NCI-H2196 (cell line): ENCODE measurements at regions not wholly inside any gene's neighbourhood (a gene's known extent, or its start where the extent isn't known, plus 50 kb on each side); places are given as distances from the start of the nearest gene placed in this dataset.
"Not testable (repeated sequence)": the region's sequence is repeated elsewhere in the genome, so short reads cannot be mapped to it uniquely, and the experiment has no call there.

Experiments
- DNase-seq: peaks from one replicate; lab custom pipeline; 2025; ENCODE audit not compliant: unreplicated experiment; lab: John Stamatoyannopoulos, UW

- not testable (repeated sequence) for DNase-seq
These were observed 72.4 kb downstream of the HNRNPD start for GRCh38 chr4:82301390-82301789.

- no peak for DNase-seq
These were observed 80.5 kb downstream of the HNRNPD start for GRCh38 chr4:82293304-82293703.

- DNase-seq, result no peak
These were observed 86.1 kb downstream of the HNRNPD start for GRCh38 chr4:82287720-82288119.

GRCh38 chr4:82284858-82285805 lies 88.7 kb downstream of the HNRNPD start:
- DNase-seq, result peak; percentile 92

GRCh38 chr4:82284475-82284857 lies 89.3 kb downstream of the HNRNPD start:
- no peak for DNase-seq

GRCh38 chr4:82282875-82283274 lies 90.9 kb downstream of the HNRNPD start:
- DNase-seq, result no peak

DNA sequence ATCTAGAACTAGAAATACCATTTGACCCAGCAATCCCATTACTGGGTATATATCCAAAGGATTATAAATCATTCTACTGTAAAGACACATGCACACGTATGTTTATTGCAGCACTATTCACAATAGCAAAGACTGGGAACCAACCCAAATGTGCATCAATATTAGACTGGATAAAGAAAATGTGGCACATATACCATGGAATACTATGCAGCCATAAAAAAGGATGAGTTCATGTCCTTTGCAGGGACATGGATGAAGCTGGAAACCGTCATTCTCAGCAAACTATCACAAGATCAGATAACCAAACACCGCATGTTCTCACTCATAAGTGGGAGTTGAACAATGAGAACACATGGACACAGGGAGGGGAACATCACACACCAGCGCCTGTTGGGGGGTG lies 94.2 kb downstream of the HNRNPD start:
- DNase-seq, result not testable (repeated sequence)

- DNase-seq, result no peak
These were observed 97.5 kb downstream of the HNRNPD start for GRCh38 chr4:82276332-82276640.

DNA sequence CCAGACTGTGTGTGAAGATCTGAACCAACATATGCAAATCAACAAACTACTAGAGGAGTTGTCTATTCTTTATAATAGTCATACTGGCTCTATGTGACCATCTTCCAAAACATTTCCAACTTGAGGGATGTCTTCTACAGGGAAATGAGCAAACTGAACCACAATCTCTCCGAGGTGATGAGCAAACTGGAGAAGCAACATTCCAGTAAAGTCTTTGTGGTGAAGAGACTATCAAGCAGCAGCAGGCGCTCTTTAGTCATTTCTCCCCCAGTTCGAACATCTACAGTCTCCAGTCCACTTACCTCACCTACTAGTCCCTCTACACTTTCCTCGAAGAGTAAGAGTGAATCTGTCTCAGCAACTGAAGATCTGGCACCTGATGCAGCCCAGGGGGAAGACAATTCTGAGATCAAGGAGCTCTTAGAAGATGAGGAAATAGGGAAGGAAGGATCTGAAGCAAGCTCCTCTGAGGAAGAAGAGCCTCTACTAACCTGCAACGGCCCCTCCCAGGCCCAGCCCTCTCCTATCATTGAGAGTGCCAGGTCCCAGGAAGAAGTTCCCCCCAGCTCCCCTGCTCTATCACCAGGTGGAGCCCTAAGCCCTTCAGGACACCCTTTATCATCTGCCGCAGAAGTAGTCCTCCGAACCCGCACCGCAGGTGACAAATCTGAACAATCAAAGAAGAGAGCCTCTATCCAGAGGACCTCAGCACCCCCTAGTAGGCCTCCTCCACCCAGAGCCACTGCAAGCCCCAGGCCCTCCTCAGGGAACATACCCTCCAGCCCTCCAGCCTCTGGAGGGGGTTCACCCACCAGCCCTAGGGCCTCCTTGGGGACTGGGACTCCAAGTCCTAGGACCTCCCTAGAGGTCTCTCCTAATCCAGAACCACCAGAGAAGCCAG lies 98.1 kb downstream of the HNRNPD start:
- no peak for DNase-seq

- not testable (repeated sequence) for DNase-seq
These were observed 99.1 kb downstream of the HNRNPD start for GRCh38 chr4:82274700-82275099.

- not testable (repeated sequence) for DNase-seq
These were observed 101.3 kb downstream of the HNRNPD start for GRCh38 chr4:82272523-82272922.

GRCh38 chr4:82271915-82272480 lies 101.8 kb downstream of the HNRNPD start:
- DNase-seq, result not testable (repeated sequence)

- no peak for DNase-seq
These were observed 105.0 kb downstream of the HNRNPD start for GRCh38 chr4:82268826-82269193.

DNA sequence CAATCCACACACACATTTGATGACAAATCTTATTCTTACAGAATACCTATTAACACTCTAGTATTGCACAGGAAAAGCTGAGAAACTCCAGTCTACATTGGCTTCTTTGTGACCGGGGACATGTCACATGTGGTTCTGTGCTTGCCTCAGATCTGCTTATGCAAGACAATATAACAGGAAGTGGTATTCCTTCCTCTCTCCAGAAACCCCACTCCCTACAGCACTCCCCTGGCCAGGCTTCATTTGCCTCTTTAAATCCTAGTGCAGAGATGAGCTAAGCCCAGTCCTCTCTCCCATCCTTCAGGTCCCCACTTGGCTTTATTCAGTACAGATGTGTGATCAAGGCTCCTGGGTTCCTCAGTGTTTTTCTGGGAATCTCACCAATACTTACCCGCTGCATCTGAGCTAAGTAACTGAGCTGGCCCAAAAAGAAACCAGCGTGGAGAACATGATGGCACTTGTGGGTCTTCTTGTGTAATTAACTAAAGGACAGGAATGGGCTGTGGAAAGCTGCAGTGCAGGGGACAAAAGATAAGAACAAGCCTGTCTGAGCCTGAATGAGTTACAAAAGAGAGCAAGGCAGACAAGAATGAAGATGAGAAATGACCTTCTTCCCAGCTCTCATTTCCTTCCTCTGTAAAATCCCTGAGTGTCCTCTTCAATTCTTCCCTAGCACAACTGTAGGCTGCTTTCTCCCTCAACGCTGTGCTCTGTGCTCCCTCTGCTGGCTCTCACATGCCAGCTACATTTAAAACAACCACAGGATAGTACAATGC lies 105.6 kb downstream of the HNRNPD start:
- peak; percentile 34 for DNase-seq

- no peak for DNase-seq
These were observed 106.3 kb downstream of the HNRNPD start for GRCh38 chr4:82267506-82267905.

DNA sequence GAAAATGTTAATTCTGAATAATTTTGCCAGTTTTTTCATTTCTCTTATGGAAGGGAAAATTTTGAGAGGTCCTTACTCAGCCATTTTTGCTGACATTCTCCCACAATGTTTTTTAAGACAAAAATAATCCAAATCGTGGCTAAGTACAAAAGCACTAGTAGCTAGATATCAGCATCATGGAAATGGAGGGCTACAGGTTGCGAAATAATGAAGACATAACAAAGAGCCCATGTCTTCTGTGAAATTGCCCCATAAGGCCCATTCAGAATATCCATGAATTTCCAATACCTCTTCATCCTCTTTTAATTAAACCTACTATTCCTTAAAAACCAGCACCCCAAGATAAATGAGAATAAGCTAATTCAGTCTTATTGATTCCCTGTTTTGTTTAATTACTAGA lies 107.4 kb downstream of the HNRNPD start:
- DNase-seq, result no peak

GRCh38 chr4:82261084-82261483 lies 112.7 kb downstream of the HNRNPD start:
- no peak for DNase-seq

DNA sequence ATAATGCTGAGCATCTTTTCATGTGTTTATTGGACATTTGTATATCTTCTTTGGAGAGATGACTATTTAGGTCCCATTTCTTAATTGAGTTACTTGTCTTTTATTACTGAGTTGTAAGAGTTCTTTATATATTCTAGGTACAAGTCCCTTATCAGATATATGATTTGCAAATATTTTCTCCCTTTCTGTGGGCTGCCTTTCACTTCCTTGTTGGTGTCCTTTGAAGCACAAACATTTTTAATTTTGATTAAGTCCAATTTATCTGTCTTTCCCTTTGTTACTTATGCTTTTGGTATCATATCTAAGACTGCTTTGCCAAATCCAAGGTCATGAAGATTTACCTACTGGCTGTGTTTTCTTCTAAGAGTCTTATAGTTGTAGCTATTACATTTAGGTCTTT lies 113.2 kb downstream of the HNRNPD start:
- DNase-seq, result no peak

DNA sequence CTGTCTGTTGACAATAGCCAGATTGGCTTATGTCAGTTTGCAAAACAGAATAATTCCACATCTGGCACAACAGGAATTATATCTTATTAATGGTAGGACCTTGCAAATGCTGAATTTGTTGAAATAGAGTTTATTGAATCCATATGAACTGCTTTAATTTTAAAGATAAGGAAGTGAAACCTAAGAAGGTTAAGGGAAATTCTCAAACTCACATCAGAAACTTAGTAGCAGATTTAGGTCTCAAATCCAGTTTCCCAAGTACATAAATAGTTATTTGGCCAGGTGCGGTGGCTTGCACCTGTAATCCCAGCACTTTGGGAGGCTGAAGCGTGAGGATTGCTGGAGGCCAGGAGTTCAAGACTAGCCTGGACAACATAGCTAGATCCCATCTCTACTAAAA lies 117.1 kb downstream of the HNRNPD start:
- DNase-seq, result no peak

DNA sequence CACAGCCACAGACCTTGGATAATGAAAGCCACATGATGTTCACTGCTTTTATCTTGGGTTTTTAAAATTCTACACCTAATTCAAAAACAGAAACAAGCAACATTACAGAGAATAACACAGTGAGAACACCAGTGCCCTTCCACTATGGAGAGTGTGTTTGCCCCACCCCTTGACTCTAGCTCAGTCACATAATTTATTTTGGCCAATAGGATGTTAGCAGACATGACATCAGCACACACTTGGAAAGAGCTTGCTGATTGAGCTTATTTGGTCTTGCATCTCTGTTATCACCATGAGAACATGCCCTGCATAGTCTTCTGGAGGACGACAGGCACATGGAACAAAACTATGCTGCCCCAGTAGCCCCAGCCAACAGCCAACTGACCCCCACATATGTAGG lies 118.1 kb downstream of the HNRNPD start:
- no peak for DNase-seq
